ENCODE measurements at regions not wholly inside any gene's neighbourhood (a gene's known extent, or its start where the extent isn't known, plus 50 kb on each side); places are given as distances from the start of the nearest gene placed in this dataset.
"Not testable (repeated sequence)": the region's sequence is repeated elsewhere in the genome, so short reads cannot be mapped to it uniquely, and the experiment has no call there.

DNA sequence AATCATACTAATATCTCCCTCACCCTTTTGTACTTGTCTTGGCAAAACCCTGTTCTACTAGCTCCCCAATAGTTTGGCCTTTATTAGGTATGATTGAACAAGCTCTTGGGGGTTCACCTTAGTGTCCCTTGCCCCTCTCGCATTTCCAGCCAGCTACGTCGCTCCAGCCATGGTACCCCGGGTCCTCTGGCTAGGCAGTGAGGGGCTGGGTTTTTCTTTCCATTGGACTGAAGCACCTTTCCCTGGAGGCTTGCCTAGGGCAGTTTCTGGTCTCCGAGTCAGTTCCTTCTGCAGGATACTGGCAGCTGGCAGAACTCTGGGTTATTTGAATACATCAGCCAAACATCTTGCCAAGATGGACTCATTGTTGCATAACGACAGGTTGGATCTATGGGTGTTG lies 76.3 kb upstream of the NBPF19 start:
- H3K36me3 ChIP-seq (ENCODE audit: insufficient read depth, low read length, poor library complexity, severe bottlenecking); H3K27ac ChIP-seq (ENCODE audit: low read depth, low read length, poor library complexity, severe bottlenecking); BruUV-seq (replicated peaks); DNase-seq (ENCODE audit: low spot score); intact Hi-C loops (cut with micrococcal nuclease; ENCODE audit: unreplicated experiment); POLR2A ChIA-PET (ENCODE audit: low non-redundant PET); CTCF ChIA-PET; H3K4me3 ChIP-seq (ENCODE audit: low read depth, low read length, poor library complexity, severe bottlenecking); H3K27me3 ChIP-seq (replicated peaks; ENCODE audit: insufficient read depth, low read depth, low read length, poor library complexity); H3K4me1 ChIP-seq (ENCODE audit: insufficient read depth, low read length, poor library complexity, severe bottlenecking); H3K9me3 ChIP-seq (ENCODE audit: low read depth, low read length, poor library complexity, severe bottlenecking): not testable (repeated sequence)

DNA sequence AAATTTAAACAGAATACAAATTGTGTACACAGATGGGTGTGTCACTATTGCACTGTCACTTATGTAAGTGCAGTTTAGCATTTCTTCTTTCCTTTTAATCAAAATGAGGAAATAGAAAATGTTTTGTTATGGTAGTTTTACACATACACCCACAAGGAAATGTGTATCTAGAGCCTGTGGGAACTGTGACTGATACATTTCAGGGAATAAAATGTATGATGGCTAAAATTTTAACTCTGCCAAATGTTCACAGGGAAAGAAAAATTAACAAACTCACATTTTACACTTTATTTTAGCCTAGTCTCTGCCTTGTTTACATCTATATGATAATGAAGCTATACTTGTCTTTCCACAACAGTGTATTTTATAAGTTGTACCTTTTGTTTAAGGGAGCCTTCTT lies 66.4 kb upstream of the NBPF19 start:
- H3K27me3 ChIP-seq (replicated peaks; ENCODE audit: insufficient read depth, low read depth, low read length, poor library complexity); CTCF ChIA-PET; H3K36me3 ChIP-seq (ENCODE audit: insufficient read depth, low read length, poor library complexity, severe bottlenecking); H3K27ac ChIP-seq (ENCODE audit: low read depth, low read length, poor library complexity, severe bottlenecking); H3K9me3 ChIP-seq (ENCODE audit: low read depth, low read length, poor library complexity, severe bottlenecking); intact Hi-C loops (cut with micrococcal nuclease; ENCODE audit: unreplicated experiment); H3K4me3 ChIP-seq (ENCODE audit: low read depth, low read length, poor library complexity, severe bottlenecking); DNase-seq (ENCODE audit: low spot score); H3K4me1 ChIP-seq (ENCODE audit: insufficient read depth, low read length, poor library complexity, severe bottlenecking); BruUV-seq (replicated peaks); POLR2A ChIA-PET (ENCODE audit: low non-redundant PET): not testable (repeated sequence)

DNA sequence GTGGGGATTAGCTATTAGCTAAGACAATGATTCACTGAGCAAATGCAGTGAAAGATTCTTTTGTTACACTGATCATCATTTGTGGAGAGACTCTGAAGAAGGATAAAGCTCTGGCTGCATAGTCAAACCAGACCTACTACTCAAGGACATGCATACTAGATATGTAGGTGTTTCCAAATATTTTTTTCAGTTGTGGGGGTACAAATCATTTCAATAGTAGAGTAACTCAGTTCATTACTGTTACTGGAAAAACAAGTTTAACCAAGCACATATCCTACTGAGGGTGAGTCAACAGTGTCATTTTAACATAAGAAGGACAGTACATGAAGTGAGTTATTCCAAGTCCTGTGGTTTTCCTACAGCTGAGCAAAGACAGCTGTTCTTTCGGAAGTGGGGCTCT lies 59.5 kb upstream of the NBPF19 start:
- H3K4me3 ChIP-seq (ENCODE audit: low read depth, low read length, poor library complexity, severe bottlenecking); H3K9me3 ChIP-seq (ENCODE audit: low read depth, low read length, poor library complexity, severe bottlenecking); CTCF ChIA-PET; H3K27me3 ChIP-seq (replicated peaks; ENCODE audit: insufficient read depth, low read depth, low read length, poor library complexity); POLR2A ChIA-PET (ENCODE audit: low non-redundant PET); DNase-seq (ENCODE audit: low spot score); intact Hi-C loops (cut with micrococcal nuclease; ENCODE audit: unreplicated experiment); H3K4me1 ChIP-seq (ENCODE audit: insufficient read depth, low read length, poor library complexity, severe bottlenecking); BruUV-seq (replicated peaks); H3K36me3 ChIP-seq (ENCODE audit: insufficient read depth, low read length, poor library complexity, severe bottlenecking); H3K27ac ChIP-seq (ENCODE audit: low read depth, low read length, poor library complexity, severe bottlenecking): not testable (repeated sequence)

DNA sequence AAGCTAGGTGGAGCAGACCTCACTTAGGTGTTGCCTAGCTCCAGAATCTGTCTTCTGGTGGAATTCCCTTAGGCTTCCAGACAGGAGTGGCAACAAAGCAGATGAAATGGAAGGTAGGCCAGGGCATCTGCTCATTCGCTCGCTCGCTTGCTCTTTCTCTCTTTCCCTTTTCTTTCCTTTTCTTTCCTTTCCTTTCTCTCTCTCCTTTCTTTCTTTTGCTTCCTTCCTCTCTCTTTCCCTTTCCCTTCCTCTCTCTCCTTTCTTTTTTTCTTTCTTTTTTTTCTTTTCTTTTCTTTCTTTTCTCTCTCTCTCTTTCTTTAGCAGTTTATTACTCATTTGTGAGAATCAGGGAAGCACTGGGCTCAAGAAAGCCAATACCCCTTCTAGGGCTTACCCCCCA lies 56.1 kb upstream of the NBPF19 start:
- DNase-seq (ENCODE audit: low spot score); H3K27me3 ChIP-seq (replicated peaks; ENCODE audit: insufficient read depth, low read depth, low read length, poor library complexity); BruUV-seq (replicated peaks); intact Hi-C loops (cut with micrococcal nuclease; ENCODE audit: unreplicated experiment); H3K27ac ChIP-seq (ENCODE audit: low read depth, low read length, poor library complexity, severe bottlenecking); H3K36me3 ChIP-seq (ENCODE audit: insufficient read depth, low read length, poor library complexity, severe bottlenecking); H3K4me1 ChIP-seq (ENCODE audit: insufficient read depth, low read length, poor library complexity, severe bottlenecking); POLR2A ChIA-PET (ENCODE audit: low non-redundant PET); H3K4me3 ChIP-seq (ENCODE audit: low read depth, low read length, poor library complexity, severe bottlenecking); CTCF ChIA-PET; H3K9me3 ChIP-seq (ENCODE audit: low read depth, low read length, poor library complexity, severe bottlenecking): not testable (repeated sequence)

DNA sequence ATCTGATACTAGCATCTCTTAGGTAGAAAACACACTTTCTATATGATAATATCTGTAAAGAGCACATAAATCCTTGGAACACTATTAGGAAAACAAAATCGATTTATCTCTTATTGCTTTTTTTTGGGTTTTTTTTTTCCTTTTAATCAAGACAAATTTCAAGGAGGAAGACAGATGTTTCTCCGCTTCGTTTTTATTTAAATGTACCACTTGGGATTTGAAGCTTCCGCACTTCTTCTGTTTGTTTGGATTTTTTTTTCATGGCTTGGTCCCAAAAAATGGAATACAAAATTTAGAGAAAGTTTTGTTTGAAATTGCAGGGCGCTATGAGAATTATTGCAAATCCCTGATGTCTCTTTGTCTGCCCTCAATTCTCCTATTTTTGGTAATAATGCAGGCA lies 51.7 kb upstream of the NBPF19 start:
- H3K27ac ChIP-seq (ENCODE audit: low read depth, low read length, poor library complexity, severe bottlenecking); H3K27me3 ChIP-seq (replicated peaks; ENCODE audit: insufficient read depth, low read depth, low read length, poor library complexity); H3K36me3 ChIP-seq (ENCODE audit: insufficient read depth, low read length, poor library complexity, severe bottlenecking); H3K4me1 ChIP-seq (ENCODE audit: insufficient read depth, low read length, poor library complexity, severe bottlenecking); H3K9me3 ChIP-seq (ENCODE audit: low read depth, low read length, poor library complexity, severe bottlenecking); DNase-seq (ENCODE audit: low spot score); BruUV-seq (replicated peaks); POLR2A ChIA-PET (ENCODE audit: low non-redundant PET); H3K4me3 ChIP-seq (ENCODE audit: low read depth, low read length, poor library complexity, severe bottlenecking); intact Hi-C loops (cut with micrococcal nuclease; ENCODE audit: unreplicated experiment); CTCF ChIA-PET: not testable (repeated sequence)
